Caco-2 (cell line): ENCODE measurements at regions not wholly inside any gene's neighbourhood (a gene's known extent, or its start where the extent isn't known, plus 50 kb on each side); places are given as distances from the start of the nearest gene placed in this dataset.

Source experiments
- BruUV-seq: library from RNA; stranded (reverse); fragments of 400-500 nt; replicated peaks from 2 replicates; lab custom pipeline; 2021; lab: Mats Ljungman, UMichigan
- CTCF ChIA-PET: fragments of 300-600 bp; sonication (Branson Sonifier 250); formaldehyde crosslinking; loops from one replicate; lab custom pipeline; 2022; ENCODE audit warnings: antibody characterized with exemption; lab: Charles Lee
- POLR2A ChIA-PET: fragments of 300-600 bp; sonication (Branson Sonifier 250); formaldehyde crosslinking; loops from one replicate; lab custom pipeline; 2022; ENCODE audit warnings: antibody characterized with exemption; lab: Charles Lee
- DNase-seq, 2 experiments: peaks; one replicate each; pipeline versions ENCODE4 v3.0.0 to v3.0.0-alpha.2; 2020 to 2022
- H3K27me3 ChIP-seq: replicated peaks from 2 replicates; pipeline ENCODE4 v1.6.0; 2011; ENCODE audit warnings: low read length; ENCODE audit not compliant: control insufficient read depth, insufficient read depth
- H3K36me3 ChIP-seq: 2 replicates; pipeline ENCODE4 v1.5.1; 2011; ENCODE audit warnings: low read length; ENCODE audit not compliant: control insufficient read depth, insufficient read depth
- H3K4me1 ChIP-seq: fragments of 250-450 bp; sonication (Bioruptor Pico); 2 replicates; pipeline ENCODE4 v1.5.1; 2020; ENCODE audit warnings: mild to moderate bottlenecking
- H3K4me3 ChIP-seq: 2 replicates; pipeline ENCODE4 v1.5.1; 2011; ENCODE audit warnings: low read depth, mild to moderate bottlenecking, control low read depth, low read length
- H3K9me3 ChIP-seq: fragments of 250-450 bp; sonication (Bioruptor Pico); 2 replicates; pipeline ENCODE4 v1.5.1; 2020; ENCODE audit warnings: mild to moderate bottlenecking, moderate library complexity
- H3K27ac Mint-ChIP-seq: one replicate; pipeline ENCODE4 v1.8.0; 2022; ENCODE audit warnings: mixed read lengths; ENCODE audit not compliant: unreplicated experiment
- H3K27me3 Mint-ChIP-seq: one replicate; pipeline ENCODE4 v1.8.0; 2022; ENCODE audit warnings: mixed read lengths; ENCODE audit not compliant: insufficient read depth, unreplicated experiment
- H3K36me3 Mint-ChIP-seq: one replicate; pipeline ENCODE4 v1.8.0; 2022; ENCODE audit warnings: mild to moderate bottlenecking, mixed read lengths; ENCODE audit not compliant: insufficient read depth, unreplicated experiment
- H3K4me1 Mint-ChIP-seq: one replicate; pipeline ENCODE4 v1.8.0; 2022; ENCODE audit warnings: low read depth, mixed read lengths; ENCODE audit not compliant: unreplicated experiment
- H3K4me3 Mint-ChIP-seq: one replicate; pipeline ENCODE4 v1.8.0; 2022; ENCODE audit warnings: mild to moderate bottlenecking, moderate library complexity, mixed read lengths; ENCODE audit not compliant: unreplicated experiment
- H3K9me3 Mint-ChIP-seq: one replicate; pipeline ENCODE4 v1.8.0; 2022; ENCODE audit warnings: mixed read lengths; ENCODE audit not compliant: unreplicated experiment
- CTCF ChIP-seq, 2 experiments: fragments of 200-600 bp in 1 of 2; IDR thresholded peaks; 1 replicate in 1 of 2; 2 replicates in 1 of 2; pipeline versions ENCODE4 v1.5.1 to v1.8.0; 2011 to 2022; ENCODE audit warnings: antibody characterized with exemption in 1 of 2, control low read depth in 1 of 2, inconsistent platforms in 1 of 2, low read depth in 1 of 2, low read length in 1 of 2, mild to moderate bottlenecking in 1 of 2, moderate library complexity in 1 of 2; ENCODE audit not compliant: insufficient read depth in 1 of 2, severe bottlenecking in 1 of 2, unreplicated experiment in 1 of 2
- intact Hi-C: fragments of 100-400 bp; cut with micrococcal nuclease; formaldehyde crosslinking; loops from one replicate; pipeline ENCODE4 v1.10.0; 2022; ENCODE audit not compliant: unreplicated experiment

- Histone ChIP-seq H3K36me3 (no peaks in the 10 kb centered on the region), H3K4me3 (no peak overlapping the region), H3K27me3 (no peaks in the 10 kb centered on the region), H3K9me3 (no peaks in the 10 kb centered on the region), H3K4me1 (no peaks in the 10 kb centered on the region)
- BruUV-seq, result no TSS peak
- ChIA-PET CTCF (no interaction called here), POLR2A (no interaction called here)
- H3K27ac Mint-ChIP-seq, result no peak overlapping the region
- intact Hi-C loops, result no loop called here
- H3K36me3 Mint-ChIP-seq, result no peaks in the 10 kb centered on the region
- H3K4me1 Mint-ChIP-seq, result no peaks in the 10 kb centered on the region
- no peak overlapping the region for H3K4me3 Mint-ChIP-seq
- no peaks in the 10 kb centered on the region for H3K9me3 Mint-ChIP-seq
- no peak for TF ChIP-seq CTCF (IDR thresholded peaks at IDR 0.05; ENCODE audit: insufficient read depth in 1 of 2, low read depth in 1 of 2, low read length in 1 of 2, severe bottlenecking in 1 of 2, unreplicated experiment in 1 of 2)
- peaks cover 3% of the 10 kb centered on the region for H3K27me3 Mint-ChIP-seq
- no peak for DNase-seq
These were observed 588.6 kb upstream of the FAT1 start for GRCh38 chr4:187312299-187312698.

GRCh38 chr4:187317799-187318198 is 594.1 kb upstream of the FAT1 start:
- BruUV-seq, result no TSS peak
- no peak for DNase-seq
- Histone ChIP-seq H3K9me3 (no peaks in the 10 kb centered on the region), H3K36me3 (no peaks in the 10 kb centered on the region), H3K4me1 (no peaks in the 10 kb centered on the region), H3K4me3 (no peak overlapping the region), H3K27me3 (no peaks in the 10 kb centered on the region)
- Mint-ChIP-seq H3K27me3 (peaks cover 3% of the 10 kb centered on the region), H3K4me1 (no peaks in the 10 kb centered on the region), H3K36me3 (no peaks in the 10 kb centered on the region), H3K27ac (no peak overlapping the region), H3K4me3 (no peak overlapping the region), H3K9me3 (no peaks in the 10 kb centered on the region)
- intact Hi-C loops, result no loop called here
- CTCF ChIA-PET, result no interaction called here
- TF ChIP-seq CTCF (IDR thresholded peaks at IDR 0.05; ENCODE audit: insufficient read depth in 1 of 2, low read depth in 1 of 2, low read length in 1 of 2, severe bottlenecking in 1 of 2, unreplicated experiment in 1 of 2), result no peak
- POLR2A ChIA-PET, result no interaction called here

GRCh38 chr4:187321711-187322110 is 598.1 kb upstream of the FAT1 start:
- Mint-ChIP-seq H3K36me3 (no peaks in the 10 kb centered on the region), H3K9me3 (no peaks in the 10 kb centered on the region), H3K27me3 (peaks cover 14% of the 10 kb centered on the region), H3K4me3 (no peak overlapping the region), H3K27ac (no peak overlapping the region), H3K4me1 (no peaks in the 10 kb centered on the region)
- intact Hi-C loops, result no loop called here
- Histone ChIP-seq H3K4me1 (no peaks in the 10 kb centered on the region), H3K27me3 (no peaks in the 10 kb centered on the region), H3K36me3 (no peaks in the 10 kb centered on the region), H3K9me3 (no peaks in the 10 kb centered on the region), H3K4me3 (no peak overlapping the region)
- POLR2A ChIA-PET, result no interaction called here
- DNase-seq, result no peak
- BruUV-seq, result no TSS peak
- TF ChIP-seq CTCF (IDR thresholded peaks at IDR 0.05; ENCODE audit: insufficient read depth in 1 of 2, low read depth in 1 of 2, low read length in 1 of 2, severe bottlenecking in 1 of 2, unreplicated experiment in 1 of 2), result no peak
- CTCF ChIA-PET, result no interaction called here
